A549 (cell line): ENCODE measurements at regions not wholly inside any gene's neighbourhood (a gene's known extent, or its start where the extent isn't known, plus 50 kb on each side); places are given as distances from the start of the nearest gene placed in this dataset.

Experiments
- CBX2 ChIP-seq: fragments of 200-600 bp; sonication (generic); IDR thresholded peaks from 2 replicates; pipeline ENCODE4 v1.6.1; 2016; ENCODE audit warnings: low read depth, mild to moderate bottlenecking, borderline replicate concordance
- ELK1 ChIP-seq: fragments of 150-350 bp; IDR thresholded peaks from 2 replicates; pipeline ENCODE4 v1.6.1; 2014; ENCODE audit warnings: low read depth, mild to moderate bottlenecking, low read length
- HES2 ChIP-seq: fragments of >200 bp; sonication (Bioruptor Twin); formaldehyde crosslinking; IDR thresholded peaks from 2 replicates; pipeline ENCODE4 v1.6.1; 2016
- POLR2A ChIP-seq: IDR thresholded peaks from 2 replicates; pipeline ENCODE4 v1.6.1; 2012; ENCODE audit warnings: mild to moderate bottlenecking, low read length
- SMC3 ChIP-seq: fragments of >200 bp; sonication (Bioruptor Twin); formaldehyde crosslinking; IDR thresholded peaks from 3 replicates; pipeline ENCODE4 v1.6.1; 2018; ENCODE audit warnings: inconsistent platforms
- USF2 ChIP-seq: fragments of 450-650 bp; IDR thresholded peaks from 2 replicates; pipeline ENCODE4 v1.6.1; 2014; ENCODE audit warnings: antibody characterized with exemption
- TF ChIP-seq, protein P1 (sequence below): fragments of >200 bp; sonication (Bioruptor Twin); formaldehyde crosslinking; IDR thresholded peaks from 3 replicates; pipeline ENCODE4 v1.5.1; 2016
- TF ChIP-seq, protein P2 (sequence below): IDR thresholded peaks from 2 replicates; pipeline ENCODE4 v1.6.1; 2012

DNA sequence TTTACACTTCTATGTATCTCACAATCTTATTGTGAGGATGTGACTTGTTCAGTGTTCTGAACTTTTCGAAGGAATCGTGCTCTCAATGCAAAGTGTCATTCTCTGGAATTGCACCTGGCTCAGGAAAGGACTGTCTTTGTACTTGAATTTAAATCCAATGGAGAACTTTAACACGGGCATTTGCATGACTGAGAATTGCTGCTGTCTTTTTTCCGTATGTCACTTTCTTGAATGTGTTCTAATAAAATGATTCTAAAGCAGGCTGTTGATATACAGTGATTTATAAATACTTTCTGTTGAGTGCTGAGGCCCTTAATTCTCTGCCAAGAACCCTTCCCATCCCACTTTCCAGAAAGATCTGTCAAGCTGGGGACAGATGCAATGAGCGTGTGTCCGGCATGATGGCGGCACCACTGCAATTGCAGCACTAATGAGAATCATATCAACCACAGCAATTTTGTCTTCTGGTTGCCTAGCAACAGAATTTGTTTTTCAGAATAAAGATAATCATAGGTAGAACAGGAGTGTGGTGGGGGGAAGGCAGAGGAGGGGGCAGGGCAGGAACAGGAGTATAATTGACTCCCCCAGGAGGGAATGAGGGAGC is 210.6 kb upstream of the UMPS start:
- no peak for TF ChIP-seq USF2
- no peak for TF ChIP-seq SMC3
- TF ChIP-seq CBX2: no peak
- TF ChIP-seq HES2: no peak
- TF ChIP-seq, protein P1, sequence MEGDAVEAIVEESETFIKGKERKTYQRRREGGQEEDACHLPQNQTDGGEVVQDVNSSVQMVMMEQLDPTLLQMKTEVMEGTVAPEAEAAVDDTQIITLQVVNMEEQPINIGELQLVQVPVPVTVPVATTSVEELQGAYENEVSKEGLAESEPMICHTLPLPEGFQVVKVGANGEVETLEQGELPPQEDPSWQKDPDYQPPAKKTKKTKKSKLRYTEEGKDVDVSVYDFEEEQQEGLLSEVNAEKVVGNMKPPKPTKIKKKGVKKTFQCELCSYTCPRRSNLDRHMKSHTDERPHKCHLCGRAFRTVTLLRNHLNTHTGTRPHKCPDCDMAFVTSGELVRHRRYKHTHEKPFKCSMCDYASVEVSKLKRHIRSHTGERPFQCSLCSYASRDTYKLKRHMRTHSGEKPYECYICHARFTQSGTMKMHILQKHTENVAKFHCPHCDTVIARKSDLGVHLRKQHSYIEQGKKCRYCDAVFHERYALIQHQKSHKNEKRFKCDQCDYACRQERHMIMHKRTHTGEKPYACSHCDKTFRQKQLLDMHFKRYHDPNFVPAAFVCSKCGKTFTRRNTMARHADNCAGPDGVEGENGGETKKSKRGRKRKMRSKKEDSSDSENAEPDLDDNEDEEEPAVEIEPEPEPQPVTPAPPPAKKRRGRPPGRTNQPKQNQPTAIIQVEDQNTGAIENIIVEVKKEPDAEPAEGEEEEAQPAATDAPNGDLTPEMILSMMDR: no peak
- TF ChIP-seq, protein P2, sequence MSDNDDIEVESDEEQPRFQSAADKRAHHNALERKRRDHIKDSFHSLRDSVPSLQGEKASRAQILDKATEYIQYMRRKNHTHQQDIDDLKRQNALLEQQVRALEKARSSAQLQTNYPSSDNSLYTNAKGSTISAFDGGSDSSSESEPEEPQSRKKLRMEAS: no peak
- no peak for TF ChIP-seq ELK1
- TF ChIP-seq POLR2A: no peak
